ENCODE measurements at regions not wholly inside any gene's neighbourhood (a gene's known extent, or its start where the extent isn't known, plus 50 kb on each side); places are given as distances from the start of the nearest gene placed in this dataset.
"Not testable (repeated sequence)": the region's sequence is repeated elsewhere in the genome, so short reads cannot be mapped to it uniquely, and the experiment has no call there.

GRCh38 chr17:30712859-30713258 lies 111.6 kb downstream of the CRLF3 start:
- TF ChIP-seq POLR2A, CTCF, EP300 (IDR thresholded peaks at IDR 0.05): not testable (repeated sequence)

Data from tibial nerve (tissue), 4 donors.